GM23248 (cell line): ENCODE measurements at regions not wholly inside any gene's neighbourhood (a gene's known extent, or its start where the extent isn't known, plus 50 kb on each side); places are given as distances from the start of the nearest gene placed in this dataset.
"Not testable (repeated sequence)": the region's sequence is repeated elsewhere in the genome, so short reads cannot be mapped to it uniquely, and the experiment has no call there.

ENCODE experiments used
- EZH2 ChIP-seq: fragments of 200-600 bp; sonication (generic); IDR thresholded peaks from 2 replicates; pipeline ENCODE4 v1.6.1; 2018; ENCODE audit warnings: antibody characterized with exemption, mild to moderate bottlenecking; ENCODE audit not compliant: insufficient read depth, poor library complexity, severe bottlenecking
- EZH2phosphoT487 ChIP-seq: fragments of 200-600 bp; sonication (generic); IDR thresholded peaks from 2 replicates; pipeline ENCODE4 v1.6.1; 2018; ENCODE audit warnings: antibody characterized with exemption, moderate library complexity, mild to moderate bottlenecking, low read depth; ENCODE audit not compliant: insufficient read depth

DNA sequence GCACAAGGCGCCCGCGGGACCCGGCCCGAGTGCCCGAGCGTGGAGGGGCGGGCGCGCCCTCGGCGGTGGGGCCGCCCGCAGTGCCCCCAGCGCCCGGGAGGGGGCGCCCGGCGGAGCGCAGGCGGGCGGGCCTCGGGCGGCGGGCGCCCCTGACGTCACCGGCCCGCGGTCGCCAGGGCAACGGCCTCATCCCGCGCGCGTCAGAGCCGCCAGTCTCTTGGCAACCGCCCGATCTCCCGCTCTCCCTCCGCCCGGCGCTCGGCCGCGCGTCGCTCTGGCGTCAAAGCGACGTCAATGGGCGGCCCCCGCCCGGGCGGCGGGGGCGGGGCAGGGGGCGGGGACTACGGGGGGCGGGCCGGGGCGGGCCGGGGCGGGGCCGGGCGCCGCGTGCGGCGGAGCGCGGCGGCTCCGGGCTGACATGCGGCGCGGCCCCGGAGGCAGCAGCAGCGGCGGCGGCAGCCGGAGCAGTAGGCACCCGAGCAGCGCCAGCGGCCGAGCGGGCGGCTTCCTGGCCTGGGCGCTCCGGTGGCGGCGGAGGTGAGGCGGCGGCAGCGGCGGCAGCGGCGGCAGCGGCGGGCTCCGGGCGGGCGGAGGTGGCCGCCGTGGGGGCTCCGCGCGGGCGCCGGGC, 4410.6 kb upstream of the TPTE start:
- TF ChIP-seq EZH2phosphoT487, EZH2: not testable (repeated sequence)
